ENCODE measurements at regions not wholly inside any gene's neighbourhood (a gene's known extent, or its start where the extent isn't known, plus 50 kb on each side); places are given as distances from the start of the nearest gene placed in this dataset.

DNA sequence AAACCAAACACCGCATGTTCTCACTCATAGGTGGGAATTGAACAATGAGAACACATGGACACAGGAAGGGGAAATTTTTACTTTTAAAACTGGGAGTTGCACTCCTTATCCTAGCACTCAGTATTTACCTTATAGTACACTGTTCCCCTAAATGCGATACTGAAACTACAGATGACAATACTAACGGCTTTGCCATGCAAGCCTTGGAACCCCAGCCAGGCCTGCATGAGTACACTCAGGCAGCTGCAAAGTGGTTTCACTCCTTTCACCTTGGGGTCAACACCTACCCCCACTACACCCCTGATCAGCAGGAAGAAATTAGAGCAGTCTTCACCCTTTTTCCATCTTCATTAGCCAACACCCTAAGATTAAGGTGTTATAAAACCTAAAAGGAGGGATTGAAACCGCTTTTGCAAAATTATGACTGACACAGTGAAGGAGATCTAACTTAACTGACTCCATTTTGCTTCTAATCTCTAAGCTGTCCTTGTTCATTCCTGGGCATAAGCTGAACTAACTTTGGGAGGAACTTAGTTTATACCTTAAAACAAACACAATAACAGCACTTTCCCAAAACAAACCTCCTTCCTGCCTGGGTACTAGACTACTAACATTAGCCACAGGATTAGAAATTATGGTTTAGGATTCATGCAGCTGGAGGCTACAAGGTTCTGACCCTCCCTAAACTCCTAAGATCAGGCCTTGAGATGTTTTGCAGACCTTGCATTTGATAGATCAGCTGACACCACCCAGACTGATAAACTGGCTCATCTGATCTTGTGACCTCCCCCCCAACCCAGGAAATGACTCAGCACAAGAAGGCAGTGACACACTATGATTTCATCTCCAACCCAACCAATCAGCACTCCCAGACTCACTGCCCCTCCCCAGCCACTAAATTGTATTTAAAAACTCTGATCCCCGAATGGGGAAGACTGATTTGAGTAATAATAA, 452.1 kb upstream of the PPP2R3A start:
- H3K36me3 ChIP-seq: no peaks in the 10 kb centered on the region
- ATAC-seq (ENCODE audit: insufficient number of reproducible peaks, low FRiP score, low read depth) (no peak), DNase-seq (ENCODE audit: low spot score) (no peak)
- no peaks in the 10 kb centered on the region for H3K27me3 ChIP-seq (replicated peaks; ENCODE audit: insufficient read depth)
- H3K4me3 ChIP-seq: no peak overlapping the region
- H3K4me1 ChIP-seq (ENCODE audit: control insufficient read depth in 1 of 2, low read depth in 2 of 2): no peaks in the 10 kb centered on the region
- TF ChIP-seq CTCF (IDR thresholded peaks at IDR 0.05): no peak
- H3K27ac ChIP-seq: no peak overlapping the region
- H3K9me3 ChIP-seq: no peaks in the 10 kb centered on the region

- Histone ChIP-seq H3K36me3 (no peaks in the 10 kb centered on the region), H3K4me1 (ENCODE audit: control insufficient read depth in 1 of 2, low read depth in 2 of 2) (no peaks in the 10 kb centered on the region), H3K27me3 (replicated peaks; ENCODE audit: insufficient read depth) (no peaks in the 10 kb centered on the region), H3K27ac (no peak overlapping the region), H3K9me3 (no peaks in the 10 kb centered on the region), H3K4me3 (no peak overlapping the region)
- TF ChIP-seq CTCF (IDR thresholded peaks at IDR 0.05): no peak
- ATAC-seq (ENCODE audit: insufficient number of reproducible peaks, low FRiP score, low read depth) (no peak), DNase-seq (ENCODE audit: low spot score) (no peak)
Measured at GRCh38 chr3:135514060-135514448, 451.5 kb upstream of the PPP2R3A start.

DNA sequence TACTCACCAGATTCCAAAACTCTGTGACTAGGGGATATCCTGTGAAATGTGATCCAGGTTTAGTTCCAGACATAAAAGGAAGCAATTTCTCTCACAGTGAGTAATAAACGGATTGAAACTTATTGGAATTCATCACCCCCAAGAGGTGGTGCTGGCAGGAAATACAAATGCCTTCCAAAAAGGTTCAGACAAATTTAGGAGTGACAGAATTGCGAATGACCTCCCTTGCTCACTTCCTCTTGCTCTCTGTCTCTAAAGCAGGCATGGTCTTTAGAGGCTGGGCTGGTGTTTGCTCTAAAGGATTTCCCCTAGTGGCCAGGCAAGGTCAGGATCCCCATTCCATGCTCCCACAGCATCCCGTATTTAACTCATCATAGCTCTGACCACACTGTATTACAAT, 449.4 kb upstream of the PPP2R3A start:
- TF ChIP-seq CTCF (IDR thresholded peaks at IDR 0.05): no peak
- H3K4me1 ChIP-seq (ENCODE audit: control insufficient read depth in 1 of 2, low read depth in 2 of 2): no peaks in the 10 kb centered on the region
- no peak for ATAC-seq (ENCODE audit: insufficient number of reproducible peaks, low FRiP score, low read depth)

GRCh38 chr3:135528413-135529015, 437.0 kb upstream of the PPP2R3A start:
- no peaks in the 10 kb centered on the region for H3K9me3 ChIP-seq
- no peak overlapping the region for H3K27ac ChIP-seq
- TF ChIP-seq CTCF (IDR thresholded peaks at IDR 0.05): no peak
- ATAC-seq (ENCODE audit: insufficient number of reproducible peaks, low FRiP score, low read depth): no peak
- no peaks in the 10 kb centered on the region for H3K36me3 ChIP-seq
- H3K4me1 ChIP-seq (ENCODE audit: control insufficient read depth in 1 of 2, low read depth in 2 of 2): no peaks in the 10 kb centered on the region
- H3K4me3 ChIP-seq: no peak overlapping the region
- DNase-seq (ENCODE audit: low spot score): no peak
- no peaks in the 10 kb centered on the region for H3K27me3 ChIP-seq (replicated peaks; ENCODE audit: insufficient read depth)

More for the DNA sequence above, 449.4 kb upstream of the PPP2R3A start:
- no peak overlapping the region for H3K4me3 ChIP-seq
- no peaks in the 10 kb centered on the region for H3K9me3 ChIP-seq
- no peaks in the 10 kb centered on the region for H3K27me3 ChIP-seq (replicated peaks; ENCODE audit: insufficient read depth)
- H3K36me3 ChIP-seq: no peaks in the 10 kb centered on the region
- no peak for DNase-seq (ENCODE audit: low spot score)
- H3K27ac ChIP-seq: no peak overlapping the region

DNA sequence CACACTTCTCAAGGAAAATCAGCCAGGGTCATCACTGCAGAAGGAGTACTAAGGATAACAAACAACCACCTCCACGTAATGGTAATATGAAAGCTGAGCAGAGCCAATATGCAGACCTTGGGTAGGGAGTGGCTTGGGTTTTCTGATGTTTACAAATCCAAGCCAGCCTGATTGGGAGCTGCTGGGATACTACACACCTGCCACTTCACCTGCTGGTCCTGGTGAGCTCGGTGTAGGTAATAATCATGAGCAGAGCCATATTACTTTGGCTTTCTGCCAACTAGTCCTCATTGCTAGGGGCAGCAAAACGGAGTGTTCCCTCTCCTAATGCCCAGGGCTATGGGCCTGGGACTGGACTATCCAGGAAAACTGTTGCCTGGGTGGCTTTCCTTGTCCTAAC, 433.5 kb upstream of the PPP2R3A start:
- H3K4me1 ChIP-seq (ENCODE audit: control insufficient read depth in 1 of 2, low read depth in 2 of 2): no peaks in the 10 kb centered on the region
- H3K27ac ChIP-seq: no peak overlapping the region
- H3K9me3 ChIP-seq: peaks cover 2% of the 10 kb centered on the region
- no peak for TF ChIP-seq CTCF (IDR thresholded peaks at IDR 0.05)
- no peak for DNase-seq (ENCODE audit: low spot score)
- H3K4me3 ChIP-seq: no peak overlapping the region
- no peaks in the 10 kb centered on the region for H3K27me3 ChIP-seq (replicated peaks; ENCODE audit: insufficient read depth)
- no peak for ATAC-seq (ENCODE audit: insufficient number of reproducible peaks, low FRiP score, low read depth)
- H3K36me3 ChIP-seq: no peaks in the 10 kb centered on the region
